ENCODE measurements at regions not wholly inside any gene's neighbourhood (a gene's known extent, or its start where the extent isn't known, plus 50 kb on each side); places are given as distances from the start of the nearest gene placed in this dataset.

- H3K27me3 Mint-ChIP-seq (ENCODE audit: insufficient read depth, low read depth): peaks cover 6% of the 10 kb centered on the region
- Histone ChIP-seq H3F3A (ENCODE audit: low read depth) (peaks cover 11% of the 10 kb centered on the region), H4K20me1 (ENCODE audit: low read depth) (no peaks in the 10 kb centered on the region), H2AFZ (replicated peaks) (no peak overlapping the region), H3K27ac (no peak overlapping the region), H3K79me2 (ENCODE audit: low read depth) (no peaks in the 10 kb centered on the region), H3K27me3 (no peaks in the 10 kb centered on the region), H3K4me1 (peaks cover 10% of the 10 kb centered on the region), H3K9me3 (ENCODE audit: low read depth) (no peaks in the 10 kb centered on the region), H3K9ac (no peak overlapping the region), H3K36me3 (no peaks in the 10 kb centered on the region), H3K4me3 (no peak overlapping the region), H3K4me2 (no peak overlapping the region)
- H3K36me3 Mint-ChIP-seq: peaks cover 2% of the 10 kb centered on the region
- H3K9me3 Mint-ChIP-seq: peaks cover 19% of the 10 kb centered on the region
- no peak for TF ChIP-seq CTCF (IDR thresholded peaks at IDR 0.05)
- no peak for TF ChIP-seq EZH2phosphoT487 (IDR thresholded peaks at IDR 0.05)
- TF ChIP-seq EZH2 (IDR thresholded peaks at IDR 0.05): no peak
- no peak overlapping the region for H3K27ac Mint-ChIP-seq
- no peak overlapping the region for H3K4me3 Mint-ChIP-seq
- H3K4me1 Mint-ChIP-seq: peaks cover 11% of the 10 kb centered on the region
- DNase-seq (ENCODE audit: low spot score): no peak
Observed at GRCh38 chr1:244761279-244761678, 74.2 kb upstream of the COX20 start.

- H2AFZ ChIP-seq (replicated peaks): no peak overlapping the region
- DNase-seq (ENCODE audit: low spot score): no peak
- no peak overlapping the region for H3K4me3 ChIP-seq
- H3K79me2 ChIP-seq (ENCODE audit: low read depth): no peaks in the 10 kb centered on the region
- Mint-ChIP-seq H3K27ac (no peak overlapping the region), H3K9me3 (peaks cover 31% of the 10 kb centered on the region), H3K4me1 (peaks cover 11% of the 10 kb centered on the region), H3K4me3 (no peak overlapping the region), H3K27me3 (ENCODE audit: insufficient read depth, low read depth) (peaks cover 6% of the 10 kb centered on the region), H3K36me3 (peaks cover 2% of the 10 kb centered on the region)
- H3F3A ChIP-seq (ENCODE audit: low read depth): peaks cover 22% of the 10 kb centered on the region
- no peaks in the 10 kb centered on the region for H4K20me1 ChIP-seq (ENCODE audit: low read depth)
- TF ChIP-seq EZH2phosphoT487 (IDR thresholded peaks at IDR 0.05) (no peak), EZH2 (IDR thresholded peaks at IDR 0.05) (no peak), CTCF (IDR thresholded peaks at IDR 0.05) (no peak)
- H3K36me3 ChIP-seq: no peaks in the 10 kb centered on the region
- peaks cover 19% of the 10 kb centered on the region for H3K4me1 ChIP-seq
- peaks cover 6% of the 10 kb centered on the region for H3K9me3 ChIP-seq (ENCODE audit: low read depth)
- H3K27me3 ChIP-seq: no peaks in the 10 kb centered on the region
- no peak overlapping the region for H3K9ac ChIP-seq
- H3K4me2 ChIP-seq: no peak overlapping the region
- H3K27ac ChIP-seq: no peak overlapping the region
Observed at GRCh38 chr1:244762629-244763028, 72.8 kb upstream of the COX20 start.

- Mint-ChIP-seq H3K27ac (no peak overlapping the region), H3K27me3 (ENCODE audit: insufficient read depth, low read depth) (peaks cover 5% of the 10 kb centered on the region), H3K4me1 (peaks cover 9% of the 10 kb centered on the region), H3K4me3 (no peak overlapping the region), H3K9me3 (peaks cover 24% of the 10 kb centered on the region), H3K36me3 (peaks cover 2% of the 10 kb centered on the region)
- DNase-seq (ENCODE audit: low spot score): no peak
- Histone ChIP-seq H3K27me3 (no peaks in the 10 kb centered on the region), H3K79me2 (ENCODE audit: low read depth) (no peaks in the 10 kb centered on the region), H3K27ac (no peak overlapping the region), H2AFZ (replicated peaks) (no peak overlapping the region), H3F3A (ENCODE audit: low read depth) (peaks cover 22% of the 10 kb centered on the region), H4K20me1 (ENCODE audit: low read depth) (no peaks in the 10 kb centered on the region), H3K36me3 (no peaks in the 10 kb centered on the region), H3K4me3 (no peak overlapping the region), H3K9ac (no peak overlapping the region), H3K4me2 (no peak overlapping the region), H3K9me3 (ENCODE audit: low read depth) (peaks cover 6% of the 10 kb centered on the region), H3K4me1 (peaks cover 19% of the 10 kb centered on the region)
- TF ChIP-seq CTCF (IDR thresholded peaks at IDR 0.05) (no peak), EZH2phosphoT487 (IDR thresholded peaks at IDR 0.05) (no peak), EZH2 (IDR thresholded peaks at IDR 0.05) (no peak)
Observed at GRCh38 chr1:244768186-244768585, 67.3 kb upstream of the COX20 start.
